ENCODE measurements at regions not wholly inside any gene's neighbourhood (a gene's known extent, or its start where the extent isn't known, plus 50 kb on each side); places are given as distances from the start of the nearest gene placed in this dataset.

GRCh38 chr12:11598900-11599299 is 50.6 kb upstream of the ETV6 start:
- no peak for TF ChIP-seq CTCF (IDR thresholded peaks at IDR 0.05; ENCODE audit: extremely low read depth in 1 of 2, insufficient read depth in 1 of 2, low read depth in 1 of 2, low read length in 2 of 2)
- no peak for TF ChIP-seq EZH2 (IDR thresholded peaks at IDR 0.05; ENCODE audit: borderline replicate concordance, low read depth, low read length, severe bottlenecking)
- TF ChIP-seq POLR2AphosphoS5 (IDR thresholded peaks at IDR 0.05; ENCODE audit: insufficient read depth, low read depth, low read length), result no peak
- TF ChIP-seq GATA2 (IDR thresholded peaks at IDR 0.05; ENCODE audit: insufficient read depth, insufficient read length, low read depth, low read length), result no peak

Data from endothelial cell of umbilical vein (primary cell).